ENCODE measurements at regions not wholly inside any gene's neighbourhood (a gene's known extent, or its start where the extent isn't known, plus 50 kb on each side); places are given as distances from the start of the nearest gene placed in this dataset.
"Not testable (repeated sequence)": the region's sequence is repeated elsewhere in the genome, so short reads cannot be mapped to it uniquely, and the experiment has no call there.

GRCh38 chr5:18003784-18004183, 369.5 kb downstream of the TAF11L14 start:
- intact Hi-C loops (cut with DNase I, micrococcal nuclease) = no loop called here
- no peak for TF ChIP-seq CTCF (IDR thresholded peaks at IDR 0.05)

GRCh38 chr5:18006235-18006634, 372.0 kb downstream of the TAF11L14 start:
- not testable (repeated sequence) for ATAC-seq

More at GRCh38 chr5:18003784-18004183, 369.5 kb downstream of the TAF11L14 start:
- no peak overlapping the region for H3K4me3 ChIP-seq
- peaks cover 6% of the 10 kb centered on the region for H3K9me3 ChIP-seq
- ATAC-seq = no peak
- no peaks in the 10 kb centered on the region for H3K4me1 ChIP-seq (ENCODE audit: low read depth)
- no peak for DNase-seq
- no peaks in the 10 kb centered on the region for H3K36me3 ChIP-seq (ENCODE audit: low read depth)

GRCh38 chr5:18008940-18009339, 374.7 kb downstream of the TAF11L14 start:
- peaks cover 12% of the 10 kb centered on the region for H3K9me3 ChIP-seq

More at GRCh38 chr5:18006235-18006634, 372.0 kb downstream of the TAF11L14 start:
- H3K36me3 ChIP-seq (ENCODE audit: low read depth); H3K4me3 ChIP-seq; DNase-seq; H3K4me1 ChIP-seq (ENCODE audit: low read depth); H3K9me3 ChIP-seq; intact Hi-C loops (cut with DNase I, micrococcal nuclease): not testable (repeated sequence)

GRCh38 chr5:18010053-18010452, 375.8 kb downstream of the TAF11L14 start:
- Histone ChIP-seq H3K4me1 (ENCODE audit: low read depth) (no peaks in the 10 kb centered on the region), H3K36me3 (ENCODE audit: low read depth) (no peaks in the 10 kb centered on the region), H3K9me3 (peaks cover 12% of the 10 kb centered on the region), H3K4me3 (no peak overlapping the region)
- intact Hi-C loops (cut with DNase I, micrococcal nuclease) = no loop called here
- DNase-seq (no peak), ATAC-seq (no peak)
- TF ChIP-seq CTCF (IDR thresholded peaks at IDR 0.05) = no peak

More at GRCh38 chr5:18008940-18009339, 374.7 kb downstream of the TAF11L14 start:
- TF ChIP-seq CTCF (IDR thresholded peaks at IDR 0.05) = no peak
- ATAC-seq (no peak), DNase-seq (no peak)
- Histone ChIP-seq H3K4me1 (ENCODE audit: low read depth) (no peaks in the 10 kb centered on the region), H3K36me3 (ENCODE audit: low read depth) (no peaks in the 10 kb centered on the region), H3K4me3 (no peak overlapping the region)
- intact Hi-C loops (cut with DNase I, micrococcal nuclease) = no loop called here

GRCh38 chr5:18018472-18018871, 384.2 kb downstream of the TAF11L14 start:
- intact Hi-C loops (cut with DNase I, micrococcal nuclease) = no loop called here
- no peak for DNase-seq

GRCh38 chr5:18023275-18023674, 389.0 kb downstream of the TAF11L14 start:
- TF ChIP-seq CTCF (IDR thresholded peaks at IDR 0.05) = no peak
- no peak for DNase-seq
- ATAC-seq = no peak
- intact Hi-C loops (cut with DNase I, micrococcal nuclease) = no loop called here
- peaks cover 2% of the 10 kb centered on the region for H3K9me3 ChIP-seq
- no peaks in the 10 kb centered on the region for H3K36me3 ChIP-seq (ENCODE audit: low read depth)
- no peak overlapping the region for H3K4me3 ChIP-seq
- no peaks in the 10 kb centered on the region for H3K4me1 ChIP-seq (ENCODE audit: low read depth)

More at GRCh38 chr5:18018472-18018871, 384.2 kb downstream of the TAF11L14 start:
- H3K36me3 ChIP-seq (ENCODE audit: low read depth) = no peaks in the 10 kb centered on the region
- H3K4me1 ChIP-seq (ENCODE audit: low read depth) = no peaks in the 10 kb centered on the region
- TF ChIP-seq CTCF (IDR thresholded peaks at IDR 0.05) = no peak
- ATAC-seq = no peak
- H3K9me3 ChIP-seq = peaks cover 3% of the 10 kb centered on the region
- no peak overlapping the region for H3K4me3 ChIP-seq
